ENCODE measurements at regions not wholly inside any gene's neighbourhood (a gene's known extent, or its start where the extent isn't known, plus 50 kb on each side); places are given as distances from the start of the nearest gene placed in this dataset.

DNA sequence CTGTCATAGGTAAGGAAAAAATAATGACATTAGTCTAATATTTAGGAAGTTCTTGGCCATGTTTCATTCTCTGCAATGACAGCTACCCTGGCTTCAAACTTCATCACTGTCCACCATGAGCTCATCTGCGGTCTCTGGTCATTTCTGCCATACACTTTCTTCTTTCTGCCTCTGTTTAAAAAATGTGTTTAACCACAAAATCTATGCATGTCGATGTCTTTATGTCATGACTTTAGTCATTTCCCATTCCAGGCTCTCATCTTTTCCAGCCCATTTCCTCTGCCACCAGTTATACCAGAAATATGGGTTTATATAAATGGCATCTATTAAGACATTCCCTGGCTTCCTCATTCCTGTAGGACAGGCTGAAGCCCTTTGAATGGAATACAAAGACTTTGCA is 68.5 kb upstream of the DUSP10 start:
- no peak overlapping the region for H3K4me3 ChIP-seq (ENCODE audit: low read length)
- DNase-seq (ENCODE audit: low read depth, low spot score), result no peak

DNA sequence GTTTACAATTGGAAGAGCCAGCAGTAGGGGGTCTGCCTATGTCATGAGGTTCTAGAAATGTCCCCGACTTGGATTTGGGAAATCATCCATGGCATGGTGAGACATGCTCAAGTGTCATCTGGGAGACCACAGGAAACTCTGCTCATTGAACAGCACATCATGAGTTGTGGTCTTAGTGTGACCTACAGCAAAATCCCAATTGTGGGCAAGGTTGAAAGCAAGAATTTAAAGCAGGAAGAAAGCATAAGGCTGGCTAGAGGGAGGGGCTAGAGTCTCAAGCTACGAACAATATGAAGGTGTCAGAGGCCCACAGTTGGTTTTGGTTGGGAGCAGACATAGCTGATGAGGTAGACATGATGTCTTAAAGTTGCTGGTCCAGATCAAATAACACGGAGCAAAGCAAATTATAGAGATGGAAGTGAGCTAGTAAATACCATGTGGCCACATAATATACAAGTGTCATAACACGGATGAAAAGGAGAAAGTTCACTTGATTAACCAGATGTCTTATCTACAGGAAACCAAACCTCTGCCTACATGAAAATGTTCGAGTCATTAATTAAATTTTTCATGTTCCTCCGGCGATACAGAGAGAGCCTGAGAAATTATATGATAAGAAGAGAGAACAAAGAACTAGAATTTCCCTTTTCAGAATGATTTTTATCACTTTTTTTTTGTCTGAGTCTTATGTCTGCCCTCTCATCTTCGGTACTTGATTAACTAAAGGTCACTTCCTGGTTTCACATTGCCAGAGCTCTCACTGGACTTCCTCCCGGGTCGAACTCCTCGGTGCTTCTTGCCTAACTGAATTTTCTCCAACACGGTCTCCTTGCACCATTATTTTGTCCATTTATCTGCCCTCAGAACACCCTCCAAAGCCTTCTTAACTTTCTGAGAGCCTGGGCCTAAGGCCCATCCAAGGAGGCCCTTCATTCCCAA is 67.5 kb upstream of the DUSP10 start:
- no peak overlapping the region for H3K4me3 ChIP-seq (ENCODE audit: low read length)
- DNase-seq (ENCODE audit: low read depth, low spot score), result peak; percentile 39

DNA sequence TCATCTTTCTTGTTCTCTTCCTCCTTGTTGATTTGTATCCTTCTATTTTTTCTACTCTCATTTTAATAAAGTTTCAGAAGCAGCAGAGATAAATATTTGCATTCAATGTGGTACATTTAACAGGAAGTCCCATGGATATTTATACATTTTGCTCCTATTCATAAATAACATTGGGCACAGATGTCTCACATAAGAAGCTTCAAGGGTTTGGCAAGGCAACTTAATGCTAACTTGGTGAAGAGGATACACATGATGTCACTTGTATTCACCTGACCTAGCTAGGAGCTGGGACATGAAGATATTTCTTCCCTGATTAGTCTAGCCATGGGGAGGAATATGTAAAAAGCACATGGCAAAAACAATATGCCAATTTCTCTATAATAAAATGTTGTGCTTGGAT is 65.1 kb upstream of the DUSP10 start:
- no peak overlapping the region for H3K4me3 ChIP-seq (ENCODE audit: low read length)
- DNase-seq (ENCODE audit: low read depth, low spot score), result no peak

DNA sequence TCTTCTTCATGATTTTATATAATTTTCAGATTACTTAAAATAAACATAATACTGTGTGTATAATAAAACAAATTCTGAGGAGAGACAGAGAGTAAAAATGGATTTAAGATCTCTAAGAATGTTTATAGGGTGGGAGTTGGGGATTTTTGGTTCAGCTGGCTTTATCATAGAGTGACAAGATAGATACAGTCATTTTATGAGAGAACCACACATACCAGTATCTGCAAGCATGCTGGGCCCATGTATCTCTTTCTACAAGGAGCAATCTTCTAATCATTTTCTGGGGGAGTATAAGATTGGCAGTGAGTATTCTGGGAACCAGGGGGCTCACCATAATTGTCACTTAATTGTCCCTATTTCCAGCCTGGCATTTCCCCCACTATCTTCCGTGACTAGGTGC is 64.3 kb upstream of the DUSP10 start:
- DNase-seq (ENCODE audit: low read depth, low spot score), result no peak
- no peak overlapping the region for H3K4me3 ChIP-seq (ENCODE audit: low read length)

DNA sequence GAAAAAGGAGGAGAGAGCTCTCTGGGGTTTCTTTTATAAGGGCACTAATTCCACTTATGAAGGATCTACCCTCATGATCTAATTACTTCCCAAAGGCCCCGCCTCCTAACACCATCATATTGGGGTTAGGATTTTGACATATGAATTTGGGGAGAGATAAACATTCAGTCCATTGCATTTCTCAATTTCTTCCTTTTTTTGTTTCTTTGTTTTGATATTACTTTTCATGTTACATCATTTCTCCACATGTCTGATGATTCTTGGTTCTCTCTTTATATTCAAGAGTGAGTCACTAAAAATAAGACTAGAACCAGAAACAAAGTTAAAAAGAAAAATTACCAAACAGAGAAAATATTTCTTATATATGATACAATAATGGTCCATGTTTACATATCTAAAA is 63.2 kb upstream of the DUSP10 start:
- DNase-seq (ENCODE audit: low read depth, low spot score), result no peak
- H3K4me3 ChIP-seq (ENCODE audit: low read length), result no peak overlapping the region

DNA sequence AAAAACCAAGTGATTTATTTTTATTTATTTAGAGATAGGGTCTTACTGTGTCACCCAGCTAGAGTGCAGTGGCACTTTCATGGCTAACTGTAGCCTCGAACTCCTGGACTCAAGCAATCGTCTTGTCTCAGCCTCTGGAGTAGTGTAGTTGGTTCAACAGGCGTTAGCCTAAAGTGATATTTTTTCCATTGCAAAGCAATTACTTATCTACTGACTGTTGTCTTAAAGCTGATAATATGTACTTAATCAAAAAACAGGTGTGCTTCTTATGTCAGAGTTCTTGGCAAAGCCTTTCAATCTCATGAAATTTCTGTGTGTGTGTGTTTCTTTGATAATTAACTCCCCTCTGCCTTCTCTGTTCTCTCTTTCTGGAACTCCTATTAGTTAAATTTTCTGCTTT is 62.4 kb upstream of the DUSP10 start:
- no peak overlapping the region for H3K4me3 ChIP-seq (ENCODE audit: low read length)
- DNase-seq (ENCODE audit: low read depth, low spot score), result no peak

DNA sequence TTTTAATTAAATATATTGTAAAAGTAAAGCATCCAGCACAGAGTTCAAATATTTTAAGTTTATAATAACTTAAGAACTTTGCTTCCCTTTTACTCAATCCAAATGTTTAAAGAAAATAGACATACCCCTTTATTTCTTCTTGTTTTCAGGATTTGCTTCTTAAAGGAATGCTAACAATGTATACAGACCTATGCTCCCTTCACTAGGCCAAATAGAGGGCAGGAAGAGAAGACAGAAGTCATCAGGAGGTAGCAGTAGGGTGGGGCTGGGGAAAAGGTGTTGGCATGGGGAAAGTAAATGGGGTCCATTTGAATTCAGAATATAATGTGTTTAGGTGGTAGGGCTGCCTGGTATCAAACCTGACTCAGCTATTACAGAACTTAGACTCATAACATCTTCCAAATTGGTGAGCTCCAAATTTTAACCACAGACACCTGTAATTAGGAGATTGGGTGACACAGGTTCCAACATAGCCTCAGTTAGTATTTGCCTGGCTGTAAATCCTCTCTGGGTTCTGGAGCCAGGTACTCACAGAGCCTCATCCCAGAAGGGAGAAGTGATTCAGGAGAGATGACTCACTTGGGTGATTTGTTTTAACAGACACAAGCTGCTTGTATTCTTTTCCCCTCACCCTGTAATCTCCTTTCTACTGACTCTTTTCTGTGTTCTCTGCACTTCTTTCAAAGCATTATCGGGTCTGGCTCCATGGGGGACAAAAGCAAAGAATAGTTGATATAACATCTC is 60.1 kb upstream of the DUSP10 start:
- H3K4me3 ChIP-seq (ENCODE audit: low read length), result no peak overlapping the region
- no peak for DNase-seq (ENCODE audit: low read depth, low spot score)

DNA sequence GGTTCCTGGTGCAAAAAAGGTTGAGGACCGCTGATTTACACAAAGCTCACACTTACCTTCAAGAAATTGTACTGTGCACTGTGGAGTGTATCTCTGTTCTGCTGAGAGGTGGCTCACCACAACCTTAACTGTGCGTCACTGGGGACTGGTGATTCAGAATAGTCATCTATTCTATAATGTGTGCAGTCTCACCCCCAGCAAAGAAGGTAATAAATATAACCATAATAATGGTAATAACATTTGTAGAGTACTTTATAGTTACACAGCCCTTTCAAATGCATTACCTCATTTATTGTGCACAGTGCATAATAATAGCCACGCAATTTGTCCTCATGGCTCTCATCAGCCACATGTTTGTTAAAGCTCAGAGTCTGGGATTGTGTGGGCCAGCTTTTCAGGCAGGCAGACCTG is 59.4 kb upstream of the DUSP10 start:
- DNase-seq (ENCODE audit: low read depth, low spot score), result no peak
- no peak overlapping the region for H3K4me3 ChIP-seq (ENCODE audit: low read length)

DNA sequence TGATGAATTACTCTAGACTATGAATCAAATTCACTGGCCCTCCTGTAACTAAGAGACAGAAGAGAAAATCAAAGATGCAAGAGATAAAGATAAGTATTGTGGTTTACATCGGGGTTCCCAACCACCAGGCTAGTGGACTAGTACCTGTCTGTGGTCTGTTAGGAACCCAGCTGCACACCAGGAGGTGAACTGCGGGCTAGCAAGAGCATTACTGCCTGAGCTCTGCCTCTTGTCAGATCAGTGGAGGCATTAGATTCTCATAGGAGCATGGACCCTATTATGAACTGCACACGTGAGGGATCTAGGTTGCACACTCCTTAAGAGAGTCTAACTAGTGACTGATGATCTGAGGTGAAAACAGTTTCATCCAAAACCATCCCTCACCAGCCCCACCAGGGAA is 58.9 kb upstream of the DUSP10 start:
- peak; percentile 60 for DNase-seq (ENCODE audit: low read depth, low spot score)
- no peak overlapping the region for H3K4me3 ChIP-seq (ENCODE audit: low read length)

DNA sequence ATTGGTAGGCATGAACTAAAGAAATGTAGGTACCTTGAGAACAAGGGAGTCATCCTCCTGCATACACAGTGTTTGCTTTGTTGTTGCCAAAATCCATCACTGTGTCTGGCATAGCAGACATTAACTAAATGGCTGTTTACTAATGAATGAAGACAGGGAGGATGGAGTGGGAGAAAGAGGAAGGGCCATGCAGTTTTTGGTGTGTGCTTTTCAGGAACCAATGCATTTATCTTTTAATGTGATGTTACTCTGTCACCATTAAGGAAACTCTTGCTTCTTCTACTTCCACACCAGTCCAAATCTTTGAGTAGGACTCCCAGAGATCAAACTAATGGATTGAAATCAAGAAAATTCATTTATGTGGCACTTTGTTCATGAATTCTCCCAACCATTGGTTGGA is 55.6 kb upstream of the DUSP10 start:
- no peak overlapping the region for H3K4me3 ChIP-seq (ENCODE audit: low read length)
- DNase-seq (ENCODE audit: low read depth, low spot score), result no peak

DNA sequence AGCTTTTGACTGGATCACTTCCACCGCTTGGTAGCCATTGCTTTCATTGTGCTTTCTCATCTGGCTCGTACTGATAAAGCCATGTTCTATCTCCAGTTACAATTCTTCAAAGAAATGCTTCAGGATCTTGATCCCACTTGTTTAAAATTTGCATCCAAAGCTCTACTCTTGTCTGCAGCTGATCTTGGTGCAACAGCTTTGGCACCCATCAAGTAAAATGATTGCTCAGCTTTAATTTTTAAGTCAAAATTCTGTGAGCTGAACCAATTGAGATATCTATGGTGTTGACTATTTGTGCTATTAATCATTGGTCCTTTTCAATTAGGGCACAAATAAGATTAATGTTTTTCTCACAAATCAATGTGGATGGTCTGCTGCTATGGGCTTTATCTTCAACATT is 54.8 kb upstream of the DUSP10 start:
- H3K4me3 ChIP-seq (ENCODE audit: low read length), result no peak overlapping the region
- DNase-seq (ENCODE audit: low read depth, low spot score), result no peak

DNA sequence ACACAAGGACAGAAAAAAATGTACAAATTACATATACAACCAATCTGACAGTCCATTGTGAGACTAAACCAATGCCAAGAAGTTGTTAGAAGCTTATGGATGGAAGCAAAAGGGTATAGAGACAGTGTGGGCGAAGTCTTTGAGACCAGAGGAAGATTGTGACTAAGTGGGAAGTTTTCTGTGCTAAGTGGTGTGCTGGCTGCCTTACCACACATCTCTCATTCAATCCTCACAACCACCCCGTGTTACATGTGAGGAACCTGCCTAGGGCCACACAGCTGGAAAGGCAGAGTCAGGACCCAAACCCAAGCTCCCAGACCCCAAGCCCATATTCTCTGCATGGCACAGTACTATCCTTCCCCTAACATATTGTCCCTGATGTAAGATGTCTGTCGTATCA is 53.5 kb upstream of the DUSP10 start:
- no peak for DNase-seq (ENCODE audit: low read depth, low spot score)
- H3K4me3 ChIP-seq (ENCODE audit: low read length), result no peak overlapping the region

DNA sequence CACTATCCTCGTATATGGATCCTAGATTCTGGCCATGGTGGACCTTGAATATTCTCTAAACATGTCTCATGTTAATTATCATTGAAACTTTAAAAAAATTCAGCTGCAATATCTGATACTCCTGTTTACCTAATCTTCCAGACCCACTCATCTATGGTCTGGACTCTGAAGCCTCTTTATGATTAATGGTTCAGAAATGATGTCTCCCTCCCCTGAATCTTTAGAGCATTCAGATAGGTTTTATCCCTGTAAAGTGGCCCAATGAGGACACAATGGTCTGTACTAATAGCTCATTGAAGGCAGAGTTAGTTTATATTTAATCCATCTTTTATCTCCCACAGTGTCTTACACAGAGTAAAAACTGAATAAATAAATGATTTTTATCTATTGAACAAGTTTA is 53.0 kb upstream of the DUSP10 start:
- no peak for DNase-seq (ENCODE audit: low read depth, low spot score)
- H3K4me3 ChIP-seq (ENCODE audit: low read length), result no peak overlapping the region

DNA sequence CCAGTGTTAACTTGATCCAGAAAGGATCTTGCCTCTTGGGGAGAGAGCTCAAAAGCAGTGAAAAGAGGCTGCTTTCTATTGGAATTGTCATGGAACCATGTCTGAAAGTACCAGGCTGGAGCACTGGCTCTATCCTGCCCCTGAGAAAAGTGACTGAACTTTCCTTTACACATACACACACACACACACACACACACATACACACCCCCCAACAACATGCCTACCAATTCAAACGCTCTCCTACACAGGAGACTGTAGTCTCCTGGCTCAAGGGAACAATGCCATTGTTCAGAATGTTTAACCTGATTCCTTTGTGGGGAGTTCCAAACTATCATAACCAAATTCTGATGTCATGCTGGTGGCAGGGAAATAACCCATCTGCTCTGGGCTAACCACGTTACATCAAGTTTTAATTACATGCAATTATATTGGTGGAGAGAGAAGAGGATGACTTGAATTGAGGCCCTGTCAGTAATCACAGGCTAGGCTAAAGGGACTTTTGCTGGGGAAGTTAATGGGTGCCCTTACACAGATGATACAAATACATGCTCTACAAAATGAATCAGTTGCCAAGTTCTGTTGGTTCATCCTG is 52.3 kb upstream of the DUSP10 start:
- H3K4me3 ChIP-seq (ENCODE audit: low read length), result no peak overlapping the region
- DNase-seq (ENCODE audit: low read depth, low spot score), result no peak

DNA sequence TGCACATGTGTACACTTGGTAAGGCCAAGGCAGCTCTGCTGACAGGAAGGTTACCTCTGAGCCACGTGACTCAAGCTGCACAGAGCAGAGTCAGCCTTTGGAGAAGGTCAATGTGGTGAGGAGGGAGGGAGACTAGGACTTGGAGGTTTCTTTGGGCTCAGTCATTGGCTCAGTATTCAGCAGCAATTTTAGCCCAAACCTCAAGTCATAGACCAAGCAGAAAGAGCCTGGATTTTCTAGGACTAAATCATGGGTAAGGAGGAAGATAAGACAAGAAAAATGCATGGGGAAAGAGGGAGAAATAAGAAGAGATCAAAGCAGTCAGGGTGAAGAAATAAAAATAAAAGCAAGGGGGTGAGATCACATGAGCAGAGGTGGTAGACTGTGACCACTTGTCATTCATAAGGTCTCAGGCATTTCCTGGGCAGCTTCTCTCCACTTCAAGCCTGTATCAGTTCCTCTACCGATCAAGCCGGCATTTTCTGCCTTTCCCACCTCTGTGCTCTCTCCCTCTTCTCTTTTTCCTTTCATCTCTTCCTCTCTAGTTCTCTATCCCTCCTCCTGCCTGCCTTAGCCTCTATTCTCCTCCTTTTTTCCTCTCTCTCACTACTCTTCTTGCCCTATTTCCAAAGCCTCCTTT is 51.7 kb upstream of the DUSP10 start:
- DNase-seq (ENCODE audit: low read depth, low spot score), result no peak
- H3K4me3 ChIP-seq (ENCODE audit: low read length), result no peak overlapping the region

DNA sequence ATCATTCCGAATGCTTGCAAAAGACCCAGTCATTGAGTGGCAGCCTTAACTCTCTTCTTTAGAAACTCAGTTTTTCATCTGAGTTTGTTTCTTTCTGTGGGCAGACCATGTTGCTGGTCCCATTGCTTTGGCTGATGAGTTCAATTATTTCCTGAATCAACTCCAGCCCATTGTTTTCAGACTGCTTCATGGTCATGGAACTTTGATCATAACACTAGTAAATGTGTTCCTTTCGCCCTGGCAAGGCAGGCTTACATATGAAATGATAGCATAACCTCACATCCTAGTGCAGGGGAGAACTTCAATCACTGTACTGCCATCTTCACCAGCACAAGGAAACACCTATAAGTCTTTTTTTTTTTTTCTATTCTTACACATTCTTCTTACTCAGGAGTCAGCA is 50.0 kb upstream of the DUSP10 start:
- DNase-seq (ENCODE audit: low read depth, low spot score), result no peak
- no peak overlapping the region for H3K4me3 ChIP-seq (ENCODE audit: low read length)
